Neural cell (in vitro differentiated cells): ENCODE measurements at regions not wholly inside any gene's neighbourhood (a gene's known extent, or its start where the extent isn't known, plus 50 kb on each side); places are given as distances from the start of the nearest gene placed in this dataset.

Experiments
- CTCF ChIP-seq: fragments of 450-650 bp; IDR thresholded peaks from 2 replicates; pipeline ENCODE4 v1.5.1; 2014; ENCODE audit warnings: antibody characterized with exemption, mild to moderate bottlenecking, moderate library complexity; ENCODE audit not compliant: poor library complexity, severe bottlenecking
- RAD21 ChIP-seq: fragments of 450-650 bp; conservative IDR thresholded peaks from 2 replicates; pipeline ENCODE4 v1.6.1; 2014; ENCODE audit warnings: antibody characterized with exemption, mild to moderate bottlenecking, moderate library complexity
- REST ChIP-seq: IDR thresholded peaks from 2 replicates; pipeline ENCODE4 v1.6.1; 2012; ENCODE audit warnings: borderline replicate concordance

- TF ChIP-seq REST (no peak), CTCF (no peak), RAD21 (no peak)
Observed at GRCh38 chr1:83104558-83104957, 894.4 kb downstream of the TTLL7 start.
